ENCODE measurements at regions not wholly inside any gene's neighbourhood (a gene's known extent, or its start where the extent isn't known, plus 50 kb on each side); places are given as distances from the start of the nearest gene placed in this dataset.

DNA sequence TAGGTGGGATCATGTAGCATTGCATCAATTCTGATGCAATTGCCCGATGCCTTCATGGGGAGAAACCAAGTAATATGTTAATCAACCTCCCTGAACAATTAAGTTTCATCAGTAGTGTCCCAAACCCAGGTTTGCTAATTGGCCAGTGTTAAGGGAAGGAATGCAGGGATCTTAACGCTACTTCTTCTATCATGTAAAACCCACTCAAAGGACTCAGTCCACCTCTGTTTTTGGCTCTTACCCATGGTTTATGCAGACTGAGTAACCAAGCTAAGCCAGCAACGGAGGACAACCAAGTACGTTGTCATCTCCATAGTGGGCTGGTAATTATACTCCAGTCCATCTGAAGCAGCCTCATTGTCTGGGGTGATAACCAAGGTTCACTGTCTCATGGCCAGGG lies 203.0 kb upstream of the FMN2 start:
- H4K20me1 ChIP-seq (ENCODE audit: insufficient read depth, low read length) = no peaks in the 10 kb centered on the region
- no peak overlapping the region for H2BK20ac ChIP-seq (ENCODE audit: low read depth, low read length)
- H3K79me1 ChIP-seq (ENCODE audit: low read depth in 1 of 2, low read length in 2 of 2) = no peaks in the 10 kb centered on the region
- no peak overlapping the region for H3K4me3 ChIP-seq (ENCODE audit: insufficient read depth, low read depth, low read length)
- in situ Hi-C loops (cut with MboI; ENCODE audit: low sequenced_read_pairs) = no loop called here
- no peak for TF ChIP-seq MXI1 (IDR thresholded peaks at IDR 0.05; ENCODE audit: borderline replicate concordance, low read depth, low read length)
- no peak for TF ChIP-seq MAZ (IDR thresholded peaks at IDR 0.05; ENCODE audit: borderline replicate concordance, low read depth, low read length)
- TF ChIP-seq, protein P1, sequence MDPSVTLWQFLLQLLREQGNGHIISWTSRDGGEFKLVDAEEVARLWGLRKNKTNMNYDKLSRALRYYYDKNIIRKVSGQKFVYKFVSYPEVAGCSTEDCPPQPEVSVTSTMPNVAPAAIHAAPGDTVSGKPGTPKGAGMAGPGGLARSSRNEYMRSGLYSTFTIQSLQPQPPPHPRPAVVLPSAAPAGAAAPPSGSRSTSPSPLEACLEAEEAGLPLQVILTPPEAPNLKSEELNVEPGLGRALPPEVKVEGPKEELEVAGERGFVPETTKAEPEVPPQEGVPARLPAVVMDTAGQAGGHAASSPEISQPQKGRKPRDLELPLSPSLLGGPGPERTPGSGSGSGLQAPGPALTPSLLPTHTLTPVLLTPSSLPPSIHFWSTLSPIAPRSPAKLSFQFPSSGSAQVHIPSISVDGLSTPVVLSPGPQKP (IDR thresholded peaks at IDR 0.05; ENCODE audit: borderline replicate concordance, low read depth, low read length) = no peak
- TF ChIP-seq, protein P2, sequence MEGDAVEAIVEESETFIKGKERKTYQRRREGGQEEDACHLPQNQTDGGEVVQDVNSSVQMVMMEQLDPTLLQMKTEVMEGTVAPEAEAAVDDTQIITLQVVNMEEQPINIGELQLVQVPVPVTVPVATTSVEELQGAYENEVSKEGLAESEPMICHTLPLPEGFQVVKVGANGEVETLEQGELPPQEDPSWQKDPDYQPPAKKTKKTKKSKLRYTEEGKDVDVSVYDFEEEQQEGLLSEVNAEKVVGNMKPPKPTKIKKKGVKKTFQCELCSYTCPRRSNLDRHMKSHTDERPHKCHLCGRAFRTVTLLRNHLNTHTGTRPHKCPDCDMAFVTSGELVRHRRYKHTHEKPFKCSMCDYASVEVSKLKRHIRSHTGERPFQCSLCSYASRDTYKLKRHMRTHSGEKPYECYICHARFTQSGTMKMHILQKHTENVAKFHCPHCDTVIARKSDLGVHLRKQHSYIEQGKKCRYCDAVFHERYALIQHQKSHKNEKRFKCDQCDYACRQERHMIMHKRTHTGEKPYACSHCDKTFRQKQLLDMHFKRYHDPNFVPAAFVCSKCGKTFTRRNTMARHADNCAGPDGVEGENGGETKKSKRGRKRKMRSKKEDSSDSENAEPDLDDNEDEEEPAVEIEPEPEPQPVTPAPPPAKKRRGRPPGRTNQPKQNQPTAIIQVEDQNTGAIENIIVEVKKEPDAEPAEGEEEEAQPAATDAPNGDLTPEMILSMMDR (conservative IDR thresholded peaks at IDR 0.05; ENCODE audit: low read depth, low read length) = no peak
- no peak for TF ChIP-seq CEBPB (IDR thresholded peaks at IDR 0.05; ENCODE audit: low read depth, low read length)
- TF ChIP-seq, protein P3, sequence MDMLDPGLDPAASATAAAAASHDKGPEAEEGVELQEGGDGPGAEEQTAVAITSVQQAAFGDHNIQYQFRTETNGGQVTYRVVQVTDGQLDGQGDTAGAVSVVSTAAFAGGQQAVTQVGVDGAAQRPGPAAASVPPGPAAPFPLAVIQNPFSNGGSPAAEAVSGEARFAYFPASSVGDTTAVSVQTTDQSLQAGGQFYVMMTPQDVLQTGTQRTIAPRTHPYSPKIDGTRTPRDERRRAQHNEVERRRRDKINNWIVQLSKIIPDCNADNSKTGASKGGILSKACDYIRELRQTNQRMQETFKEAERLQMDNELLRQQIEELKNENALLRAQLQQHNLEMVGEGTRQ (IDR thresholded peaks at IDR 0.05; ENCODE audit: low read depth, low read length) = no peak
- H3K9ac ChIP-seq (ENCODE audit: low read depth, low read length) = no peak overlapping the region
- no peak overlapping the region for H3K27ac ChIP-seq (ENCODE audit: insufficient read depth, low read length)
- no peak overlapping the region for H4K91ac ChIP-seq (ENCODE audit: insufficient read depth, low read depth, low read length)
- WGBS, 2 experiments (ENCODE audit: extremely low coverage in 2 of 2, insufficient read length in 1 of 2) = no CpG with 5 or more reads among the region's 4 CpGs
- H3K23ac ChIP-seq (ENCODE audit: low read depth, low read length) = no peak overlapping the region
- H2BK5ac ChIP-seq (ENCODE audit: low read depth, low read length, poor library complexity, severe bottlenecking) = no peak overlapping the region
- no peak overlapping the region for H2AK5ac ChIP-seq (ENCODE audit: low read depth, low read length)
- no peak overlapping the region for H4K5ac ChIP-seq (ENCODE audit: low read depth, low read length)
- dilution Hi-C loops (cut with HindIII; ENCODE audit: low sequenced_read_pairs, unreplicated experiment) = no loop called here
- H2AFZ ChIP-seq (replicated peaks; ENCODE audit: low read length, poor library complexity) = no peak overlapping the region
- no peak overlapping the region for H3K18ac ChIP-seq (ENCODE audit: low read depth, low read length)
- H3K27me3 ChIP-seq (ENCODE audit: control insufficient read depth, insufficient read depth, low read length) = no peaks in the 10 kb centered on the region
- CTCF ChIA-PET = no interaction called here
- BruUV-seq (replicated peaks) = no TSS peak
- H3K14ac ChIP-seq (replicated peaks; ENCODE audit: low read depth, low read length) = no peak overlapping the region
- no peaks in the 10 kb centered on the region for H3K9me1 ChIP-seq (ENCODE audit: insufficient read depth, low read length)
- intact Hi-C loops (cut with micrococcal nuclease) = no loop called here
- no peak overlapping the region for H4K8ac ChIP-seq (ENCODE audit: low read depth in 2 of 2, low read length in 2 of 2)
- H3K36me3 ChIP-seq (ENCODE audit: control insufficient read depth, insufficient read depth, low read length) = no peaks in the 10 kb centered on the region
- H3K4me1 ChIP-seq (ENCODE audit: control insufficient read depth, insufficient read depth, low read length) = no peaks in the 10 kb centered on the region
- H2BK120ac ChIP-seq (ENCODE audit: low read depth, low read length) = no peak overlapping the region
- DNase-seq (no peak), ATAC-seq (ENCODE audit: low read depth) (no peak)
- no peak overlapping the region for H3K4ac ChIP-seq (ENCODE audit: low read depth, low read length)
- POLR2A ChIA-PET (ENCODE audit: unreplicated experiment) = no interaction called here
- H3K4me2 ChIP-seq (ENCODE audit: low read depth, low read length) = no peak overlapping the region
- no peaks in the 10 kb centered on the region for H3K9me3 ChIP-seq (ENCODE audit: control insufficient read depth, insufficient read depth, low read length)
- H3K56ac ChIP-seq (ENCODE audit: extremely low read depth, insufficient read depth, low read length) = no peak overlapping the region
- H2BK15ac ChIP-seq (ENCODE audit: low read depth, low read length) = no peak overlapping the region
- no peak overlapping the region for H2AK9ac ChIP-seq (replicated peaks; ENCODE audit: low read depth, low read length, poor library complexity)

Data from IMR-90 (cell line).